RWPE2 (cell line): ENCODE measurements at regions not wholly inside any gene's neighbourhood (a gene's known extent, or its start where the extent isn't known, plus 50 kb on each side); places are given as distances from the start of the nearest gene placed in this dataset.

Experiments used
- ATAC-seq: fragments of 200-7000 bp; cut with Tn5 transposase; 3 replicates; pipeline ENCODE4 v1.9.1; 2021; ENCODE audit warnings: low read depth
- DNase-seq: peaks from one replicate; pipeline ENCODE4 v3.0.0-alpha.2; 2020; ENCODE audit warnings: low spot score
- H3K27ac ChIP-seq: fragments of 450-650 bp; 2 replicates; pipeline ENCODE4 v1.5.1; 2017; ENCODE audit warnings: mild to moderate bottlenecking; ENCODE audit not compliant: poor library complexity, severe bottlenecking
- H3K27me3 ChIP-seq: fragments of 250-450 bp; sonication (Bioruptor Pico); 2 replicates; pipeline ENCODE4 v1.5.1; 2021; ENCODE audit warnings: mild to moderate bottlenecking, moderate library complexity; ENCODE audit not compliant: insufficient read depth, poor library complexity, severe bottlenecking
- H3K36me3 ChIP-seq: fragments of 250-450 bp; sonication (Bioruptor Pico); 2 replicates; pipeline ENCODE4 v1.5.1; 2020; ENCODE audit warnings: low read depth, mild to moderate bottlenecking, moderate library complexity
- H3K4me1 ChIP-seq: fragments of 250-450 bp; sonication (Bioruptor Pico); 2 replicates; pipeline ENCODE4 v1.5.1; 2021; ENCODE audit warnings: mild to moderate bottlenecking, moderate library complexity; ENCODE audit not compliant: insufficient read depth, poor library complexity, severe bottlenecking
- H3K4me3 ChIP-seq: fragments of 250-450 bp; sonication (Bioruptor Pico); 2 replicates; pipeline ENCODE4 v1.5.1; 2021; ENCODE audit warnings: mild to moderate bottlenecking, moderate library complexity; ENCODE audit not compliant: severe bottlenecking
- H3K9me3 ChIP-seq: fragments of 250-450 bp; sonication (Bioruptor Pico); 2 replicates; pipeline ENCODE4 v1.5.1; 2021; ENCODE audit warnings: mild to moderate bottlenecking, moderate library complexity; ENCODE audit not compliant: severe bottlenecking
- CTCF ChIP-seq: fragments of 450-650 bp; IDR thresholded peaks from one replicate; pipeline ENCODE4 v1.5.1; 2017; ENCODE audit warnings: mild to moderate bottlenecking, moderate library complexity; ENCODE audit not compliant: poor library complexity, severe bottlenecking

GRCh38 chr1:147089457-147089856, 82.8 kb downstream of the PRKAB2 start:
- peaks cover 7% of the 10 kb centered on the region for H3K9me3 ChIP-seq
- no peaks in the 10 kb centered on the region for H3K4me1 ChIP-seq
- H3K36me3 ChIP-seq: no peaks in the 10 kb centered on the region
- DNase-seq: no peak
- H3K27ac ChIP-seq: no peak overlapping the region
- no peak overlapping the region for H3K4me3 ChIP-seq
- no peak for ATAC-seq
- H3K27me3 ChIP-seq: no peaks in the 10 kb centered on the region
- no peak for TF ChIP-seq CTCF

DNA sequence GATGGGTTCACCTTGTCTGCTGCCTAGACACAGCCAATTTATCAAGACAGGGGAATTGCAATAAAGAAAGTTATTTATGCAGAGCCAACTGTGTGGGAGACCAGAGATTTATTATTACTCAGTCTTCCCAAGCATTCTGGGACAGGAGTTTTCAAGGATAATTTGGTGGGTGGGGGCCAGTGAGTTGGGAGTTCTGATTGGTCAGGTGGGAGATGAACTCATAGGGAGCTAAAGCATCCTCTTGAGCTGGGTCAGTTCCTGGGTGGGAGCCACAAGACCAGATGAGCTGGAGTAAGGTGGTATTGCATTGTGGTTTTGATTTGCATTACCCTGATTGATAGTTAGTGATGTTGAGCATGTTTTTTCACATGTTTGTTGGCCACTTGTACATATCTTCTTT, 86.1 kb downstream of the PRKAB2 start:
- no peaks in the 10 kb centered on the region for H3K36me3 ChIP-seq
- no peak overlapping the region for H3K4me3 ChIP-seq
- H3K9me3 ChIP-seq: peaks cover 7% of the 10 kb centered on the region
- H3K27me3 ChIP-seq: peaks cover 3% of the 10 kb centered on the region
- ATAC-seq (no peak), DNase-seq (no peak)
- no peaks in the 10 kb centered on the region for H3K4me1 ChIP-seq
- no peak for TF ChIP-seq CTCF
- H3K27ac ChIP-seq: no peak overlapping the region

DNA sequence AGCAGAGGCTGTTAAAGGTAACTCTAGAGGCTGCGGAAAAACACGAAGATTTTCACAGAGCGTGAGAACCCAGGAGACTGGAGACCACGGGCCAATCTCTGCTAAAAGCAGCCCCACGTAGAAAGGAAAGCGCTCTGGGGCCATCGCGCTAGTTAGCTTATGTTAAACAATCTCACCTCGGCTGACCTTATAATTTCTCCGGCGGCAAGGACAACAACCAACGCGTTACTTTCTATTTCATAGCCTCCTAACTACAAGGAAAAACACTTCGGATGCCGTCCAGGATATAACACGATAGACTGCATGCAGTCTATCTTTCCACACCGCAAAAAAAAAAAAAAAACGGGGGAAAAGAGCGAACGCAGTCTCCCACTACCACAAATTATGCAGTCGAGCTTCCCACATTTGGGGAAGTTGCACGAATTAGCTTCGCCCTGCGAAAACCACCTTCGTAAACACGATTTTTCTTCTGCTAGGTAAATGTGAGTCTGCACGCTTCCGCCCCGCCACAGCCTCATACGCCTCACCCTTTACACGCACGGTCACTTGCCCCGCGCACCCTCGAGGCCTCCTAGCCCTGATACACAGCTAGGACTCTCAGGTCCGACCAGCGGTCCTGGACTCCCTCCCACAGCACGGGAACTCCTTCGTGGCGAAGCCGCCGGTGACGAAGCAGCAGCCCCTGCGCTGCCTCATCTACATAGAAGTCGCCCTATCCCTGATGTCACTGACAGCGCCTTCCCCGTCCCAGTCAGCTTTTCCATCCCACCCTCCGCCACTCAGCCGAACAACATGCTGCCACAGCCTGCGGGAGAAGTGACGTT, 87.8 kb downstream of the PRKAB2 start:
- Histone ChIP-seq H3K36me3 (no peaks in the 10 kb centered on the region), H3K27ac (peak overlapping the region; percentile 38), H3K4me1 (no peaks in the 10 kb centered on the region), H3K27me3 (peaks cover 20% of the 10 kb centered on the region), H3K9me3 (peaks cover 7% of the 10 kb centered on the region), H3K4me3 (peak overlapping the region; percentile 36)
- TF ChIP-seq CTCF: no peak
- ATAC-seq: peak; percentile 87
- no peak for DNase-seq

DNA sequence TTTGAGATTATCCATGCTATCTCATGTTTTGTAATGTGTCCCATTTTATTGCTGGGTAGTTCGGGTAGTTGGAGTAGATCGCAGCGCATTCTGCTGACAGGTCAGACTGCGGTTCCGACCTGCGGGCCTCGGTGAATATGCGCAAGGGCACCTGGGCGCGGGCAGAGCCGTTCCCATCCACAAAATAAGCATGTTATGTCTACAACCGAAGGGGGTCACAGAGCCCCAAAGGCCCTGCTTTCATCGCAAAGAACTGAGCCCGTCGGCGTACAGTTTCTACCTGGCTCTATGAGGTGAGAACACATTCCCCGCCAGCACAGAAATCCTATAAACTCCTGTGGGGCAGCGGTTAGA, 88.4 kb downstream of the PRKAB2 start:
- Histone ChIP-seq H3K27ac (peak overlapping the region; percentile 38), H3K36me3 (no peaks in the 10 kb centered on the region), H3K9me3 (peaks cover 8% of the 10 kb centered on the region), H3K4me3 (peak overlapping the region; percentile 36), H3K4me1 (no peaks in the 10 kb centered on the region), H3K27me3 (peaks cover 26% of the 10 kb centered on the region)
- no peak for TF ChIP-seq CTCF
- no peak for ATAC-seq
- no peak for DNase-seq
